ENCODE measurements at regions not wholly inside any gene's neighbourhood (a gene's known extent, or its start where the extent isn't known, plus 50 kb on each side); places are given as distances from the start of the nearest gene placed in this dataset.
A peak's percentile ranks its signal among the peaks of the same experiment; 100 is the strongest.

- peak; percentile 86 for TF ChIP-seq CTCF (IDR thresholded peaks at IDR 0.05; ENCODE audit: low read depth, low read length, missing control alignments)
- no peak overlapping the region for H3K4me3 ChIP-seq (ENCODE audit: low read depth, low read length)
- peak; percentile 27 for DNase-seq (ENCODE audit: low read depth)
Measured at GRCh38 chr18:51621113-51621863, 423.8 kb upstream of the MEX3C start.

- no peak overlapping the region for H3K4me3 ChIP-seq (ENCODE audit: low read depth, low read length)
Measured at GRCh38 chr18:51621864-51622160, 424.3 kb upstream of the MEX3C start.

GRCh38 chr18:51622702-51623101, 425.2 kb upstream of the MEX3C start:
- DNase-seq (ENCODE audit: low read depth): no peak
- no peak overlapping the region for H3K4me3 ChIP-seq (ENCODE audit: low read depth, low read length)
- TF ChIP-seq CTCF (IDR thresholded peaks at IDR 0.05; ENCODE audit: low read depth, low read length, missing control alignments): no peak

More at GRCh38 chr18:51621864-51622160, 424.3 kb upstream of the MEX3C start:
- TF ChIP-seq CTCF (IDR thresholded peaks at IDR 0.05; ENCODE audit: low read depth, low read length, missing control alignments): no peak
- DNase-seq (ENCODE audit: low read depth): no peak

- no peak for TF ChIP-seq CTCF (IDR thresholded peaks at IDR 0.05; ENCODE audit: low read depth, low read length, missing control alignments)
Measured at GRCh38 chr18:51623653-51624052, 426.2 kb upstream of the MEX3C start.

GRCh38 chr18:51630706-51631105, 433.2 kb upstream of the MEX3C start:
- H3K4me3 ChIP-seq (ENCODE audit: low read depth, low read length): no peak overlapping the region
- peak; percentile 25 for DNase-seq (ENCODE audit: low read depth)
- TF ChIP-seq CTCF (IDR thresholded peaks at IDR 0.05; ENCODE audit: low read depth, low read length, missing control alignments): no peak

More at GRCh38 chr18:51623653-51624052, 426.2 kb upstream of the MEX3C start:
- DNase-seq (ENCODE audit: low read depth): no peak
- H3K4me3 ChIP-seq (ENCODE audit: low read depth, low read length): no peak overlapping the region

- TF ChIP-seq CTCF (IDR thresholded peaks at IDR 0.05; ENCODE audit: low read depth, low read length, missing control alignments): no peak
- H3K4me3 ChIP-seq (ENCODE audit: low read depth, low read length): no peak overlapping the region
- DNase-seq (ENCODE audit: low read depth): no peak
Measured at GRCh38 chr18:51637881-51638280, 440.4 kb upstream of the MEX3C start.

- no peak overlapping the region for H3K4me3 ChIP-seq (ENCODE audit: low read depth, low read length)
- no peak for DNase-seq (ENCODE audit: low read depth)
- no peak for TF ChIP-seq CTCF (IDR thresholded peaks at IDR 0.05; ENCODE audit: low read depth, low read length, missing control alignments)
Measured at GRCh38 chr18:51639541-51639940, 442.1 kb upstream of the MEX3C start.

Measured in GM12864 (cell line).